ENCODE measurements at regions not wholly inside any gene's neighbourhood (a gene's known extent, or its start where the extent isn't known, plus 50 kb on each side); places are given as distances from the start of the nearest gene placed in this dataset.
"Not testable (repeated sequence)": the region's sequence is repeated elsewhere in the genome, so short reads cannot be mapped to it uniquely, and the experiment has no call there.

GRCh38 chr19:56905631-56906150, 65.2 kb upstream of the PEG3 start:
- TF ChIP-seq, protein P1, sequence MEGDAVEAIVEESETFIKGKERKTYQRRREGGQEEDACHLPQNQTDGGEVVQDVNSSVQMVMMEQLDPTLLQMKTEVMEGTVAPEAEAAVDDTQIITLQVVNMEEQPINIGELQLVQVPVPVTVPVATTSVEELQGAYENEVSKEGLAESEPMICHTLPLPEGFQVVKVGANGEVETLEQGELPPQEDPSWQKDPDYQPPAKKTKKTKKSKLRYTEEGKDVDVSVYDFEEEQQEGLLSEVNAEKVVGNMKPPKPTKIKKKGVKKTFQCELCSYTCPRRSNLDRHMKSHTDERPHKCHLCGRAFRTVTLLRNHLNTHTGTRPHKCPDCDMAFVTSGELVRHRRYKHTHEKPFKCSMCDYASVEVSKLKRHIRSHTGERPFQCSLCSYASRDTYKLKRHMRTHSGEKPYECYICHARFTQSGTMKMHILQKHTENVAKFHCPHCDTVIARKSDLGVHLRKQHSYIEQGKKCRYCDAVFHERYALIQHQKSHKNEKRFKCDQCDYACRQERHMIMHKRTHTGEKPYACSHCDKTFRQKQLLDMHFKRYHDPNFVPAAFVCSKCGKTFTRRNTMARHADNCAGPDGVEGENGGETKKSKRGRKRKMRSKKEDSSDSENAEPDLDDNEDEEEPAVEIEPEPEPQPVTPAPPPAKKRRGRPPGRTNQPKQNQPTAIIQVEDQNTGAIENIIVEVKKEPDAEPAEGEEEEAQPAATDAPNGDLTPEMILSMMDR (IDR thresholded peaks at IDR 0.05), result no peak
- 71 to 74% methylated on average over 6 of the region's 6 CpGs for WGBS, 2 donors
- no peak for ATAC-seq
- Histone ChIP-seq H3K27me3 (peaks cover 0 to 9% (median 0%) of the 10 kb centered on the region in 7 donors), H3K4me3 (no peak overlapping the region), H3K9me3 (peaks cover 0 to 37% (median 0%) of the 10 kb centered on the region in 11 donors), H3K4me1 (no peaks in the 10 kb centered on the region), H3K27ac (no peak overlapping the region), H3K36me3 (no peaks in the 10 kb centered on the region)
- DNase-seq, result no peak
- intact Hi-C loops (cut with DNase I), result no loop called here

DNA sequence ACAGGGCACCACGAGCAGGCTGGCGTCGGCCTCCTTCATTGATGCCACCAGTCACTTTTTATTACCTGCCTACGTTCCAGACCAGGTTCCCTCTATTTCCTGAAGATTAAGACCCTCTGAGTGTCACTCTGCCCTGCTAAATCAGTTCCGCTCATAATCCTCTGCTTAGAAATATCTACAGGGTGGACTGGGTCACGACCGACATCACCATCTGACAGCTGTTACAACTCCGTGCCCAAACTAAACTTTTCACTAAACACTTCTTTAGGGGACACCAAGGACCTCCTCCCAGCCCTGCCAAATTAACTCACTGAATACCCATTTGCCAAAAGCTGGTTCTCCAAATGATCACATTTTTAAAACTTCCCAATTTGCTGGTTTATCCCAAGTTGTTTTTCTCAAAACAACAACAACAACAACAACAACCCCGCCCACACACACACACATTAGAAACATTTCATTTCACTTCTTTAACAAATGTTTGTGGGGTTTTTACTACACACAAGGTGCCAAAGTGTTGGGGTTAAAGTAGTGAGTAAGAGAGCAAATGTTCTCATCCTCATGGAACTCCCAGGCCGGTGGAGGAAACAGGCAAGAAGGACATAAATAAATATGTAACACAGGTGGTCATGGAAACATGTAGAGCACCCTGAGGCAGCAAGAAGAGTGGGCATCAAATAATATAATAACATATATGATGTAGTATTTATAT, 72.0 kb upstream of the PEG3 start:
- no peaks in the 10 kb centered on the region for H3K36me3 ChIP-seq
- no peak overlapping the region for H3K4me3 ChIP-seq
- 76 to 78% methylated on average over 10 of the region's 10 CpGs for WGBS, 2 donors
- peaks cover 0 to 30% (median 4%) of the 10 kb centered on the region in 7 donors for H3K27me3 ChIP-seq
- peaks cover 0 to 49% (median 0%) of the 10 kb centered on the region in 11 donors for H3K9me3 ChIP-seq
- TF ChIP-seq, protein P1 (IDR thresholded peaks at IDR 0.05), result no peak
- intact Hi-C loops (cut with DNase I), result no loop called here
- no peak overlapping the region for H3K27ac ChIP-seq
- no peak for ATAC-seq
- no peak for DNase-seq
- H3K4me1 ChIP-seq, result no peaks in the 10 kb centered on the region

DNA sequence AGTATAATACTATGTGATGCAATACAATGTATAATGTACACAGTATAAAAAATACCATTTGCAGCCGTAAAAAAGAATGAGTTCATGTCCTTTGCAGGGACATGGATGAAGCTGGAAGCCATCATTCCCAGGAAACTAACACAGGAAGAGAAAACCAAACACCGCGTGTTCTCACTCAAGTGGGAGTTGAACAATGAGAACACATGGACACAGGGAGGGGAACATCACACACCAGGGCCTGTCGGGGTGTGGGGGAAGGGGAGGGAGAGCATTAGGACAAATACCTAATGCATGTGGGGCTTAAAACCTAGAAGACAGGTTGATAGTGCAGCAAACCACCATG, 72.6 kb upstream of the PEG3 start:
- 44 to 68% methylated on average over 4 of the region's 4 CpGs for WGBS, 2 donors
- H3K27me3 ChIP-seq, result peaks cover 0 to 30% (median 4%) of the 10 kb centered on the region in 7 donors
- H3K27ac ChIP-seq; intact Hi-C loops (cut with DNase I); H3K36me3 ChIP-seq; ATAC-seq; H3K4me1 ChIP-seq; H3K4me3 ChIP-seq; DNase-seq: not testable (repeated sequence)
- H3K9me3 ChIP-seq, result peaks cover 0 to 48% (median 0%) of the 10 kb centered on the region in 11 donors

DNA sequence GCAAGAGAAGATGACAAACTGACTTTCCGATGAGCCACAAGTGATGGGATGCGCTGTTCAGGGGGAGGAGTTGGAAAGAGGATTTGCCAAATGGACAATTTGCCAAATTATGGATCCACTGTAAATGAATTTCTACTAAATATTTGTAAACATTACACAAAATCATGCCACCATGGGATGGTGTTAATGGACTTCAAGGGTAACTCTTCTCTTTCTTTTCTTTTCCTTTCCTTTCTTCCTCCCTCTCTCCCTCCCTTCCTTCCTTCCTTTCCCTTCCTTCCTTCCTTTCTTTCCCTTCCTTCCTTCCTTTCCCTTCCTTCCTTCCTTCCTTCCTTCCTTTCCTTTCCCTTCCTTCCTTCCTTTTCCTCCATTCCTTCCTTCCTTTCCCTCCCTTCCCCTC, 76.0 kb upstream of the PEG3 start:
- Histone ChIP-seq H3K4me3 (no peak overlapping the region), H3K9me3 (peaks cover 0 to 57% (median 0%) of the 10 kb centered on the region in 11 donors), H3K27me3 (peaks cover 0 to 36% (median 11%) of the 10 kb centered on the region in 7 donors), H3K4me1 (no peaks in the 10 kb centered on the region), H3K27ac (no peak overlapping the region), H3K36me3 (no peaks in the 10 kb centered on the region)
- ATAC-seq, result no peak
- WGBS, 2 donors, result 96 to 100% methylated on average over 2 of the region's 2 CpGs
- TF ChIP-seq, protein P1 (IDR thresholded peaks at IDR 0.05), result no peak
- DNase-seq, result no peak
- intact Hi-C loops (cut with DNase I), result no loop called here

GRCh38 chr19:56917529-56917928, 77.0 kb upstream of the PEG3 start:
- Histone ChIP-seq H3K27me3 (peaks cover 0 to 26% (median 8%) of the 10 kb centered on the region in 7 donors), H3K4me3 (no peak overlapping the region)

More at GRCh38 chr19:56917529-56917928, 77.0 kb upstream of the PEG3 start:
- WGBS, 2 donors, result 38 to 51% methylated on average over 6 of the region's 6 CpGs
- no peaks in the 10 kb centered on the region for H3K36me3 ChIP-seq
- TF ChIP-seq, protein P1 (IDR thresholded peaks at IDR 0.05), result no peak
- H3K9me3 ChIP-seq, result peaks cover 0 to 51% (median 0%) of the 10 kb centered on the region in 11 donors
- intact Hi-C loops (cut with DNase I), result no loop called here
- ATAC-seq (no peak), DNase-seq (no peak)
- no peaks in the 10 kb centered on the region for H3K4me1 ChIP-seq
- no peak overlapping the region for H3K27ac ChIP-seq
